ENCODE measurements at regions not wholly inside any gene's neighbourhood (a gene's known extent, or its start where the extent isn't known, plus 50 kb on each side); places are given as distances from the start of the nearest gene placed in this dataset.

DNA sequence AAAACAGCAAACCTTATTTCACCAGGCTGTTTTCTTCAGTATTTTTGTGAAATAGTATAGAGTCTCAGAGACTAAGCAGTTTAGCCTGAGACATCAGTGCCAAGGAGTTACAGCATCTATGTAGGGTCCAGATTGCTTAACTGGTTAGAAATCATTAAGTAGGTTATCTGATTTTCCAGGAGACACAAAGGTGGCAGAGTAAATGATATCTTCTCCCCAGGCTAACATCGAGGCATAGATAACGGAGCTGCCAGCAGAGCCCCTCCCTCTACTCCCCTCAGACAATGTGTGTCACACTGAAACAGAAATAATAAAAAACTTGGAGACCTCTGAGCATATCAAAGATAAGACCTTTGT lies 473.0 kb upstream of the CITED2 start:
- TF ChIP-seq, protein P1, sequence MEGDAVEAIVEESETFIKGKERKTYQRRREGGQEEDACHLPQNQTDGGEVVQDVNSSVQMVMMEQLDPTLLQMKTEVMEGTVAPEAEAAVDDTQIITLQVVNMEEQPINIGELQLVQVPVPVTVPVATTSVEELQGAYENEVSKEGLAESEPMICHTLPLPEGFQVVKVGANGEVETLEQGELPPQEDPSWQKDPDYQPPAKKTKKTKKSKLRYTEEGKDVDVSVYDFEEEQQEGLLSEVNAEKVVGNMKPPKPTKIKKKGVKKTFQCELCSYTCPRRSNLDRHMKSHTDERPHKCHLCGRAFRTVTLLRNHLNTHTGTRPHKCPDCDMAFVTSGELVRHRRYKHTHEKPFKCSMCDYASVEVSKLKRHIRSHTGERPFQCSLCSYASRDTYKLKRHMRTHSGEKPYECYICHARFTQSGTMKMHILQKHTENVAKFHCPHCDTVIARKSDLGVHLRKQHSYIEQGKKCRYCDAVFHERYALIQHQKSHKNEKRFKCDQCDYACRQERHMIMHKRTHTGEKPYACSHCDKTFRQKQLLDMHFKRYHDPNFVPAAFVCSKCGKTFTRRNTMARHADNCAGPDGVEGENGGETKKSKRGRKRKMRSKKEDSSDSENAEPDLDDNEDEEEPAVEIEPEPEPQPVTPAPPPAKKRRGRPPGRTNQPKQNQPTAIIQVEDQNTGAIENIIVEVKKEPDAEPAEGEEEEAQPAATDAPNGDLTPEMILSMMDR (IDR thresholded peaks at IDR 0.05) = no peak
- TF ChIP-seq ZFX (IDR thresholded peaks at IDR 0.05; ENCODE audit: borderline replicate concordance) = no peak
